HG02943 (cell line): ENCODE measurements at regions not wholly inside any gene's neighbourhood (a gene's known extent, or its start where the extent isn't known, plus 50 kb on each side); places are given as distances from the start of the nearest gene placed in this dataset.

Experiments used
- ATAC-seq: cut with Tn5 transposase; IDR thresholded peaks from one replicate; pipeline ENCODE4 v1.9.1; 2021; ENCODE audit warnings: mild to moderate bottlenecking, low read depth, moderate library complexity; ENCODE audit not compliant: unreplicated experiment

DNA sequence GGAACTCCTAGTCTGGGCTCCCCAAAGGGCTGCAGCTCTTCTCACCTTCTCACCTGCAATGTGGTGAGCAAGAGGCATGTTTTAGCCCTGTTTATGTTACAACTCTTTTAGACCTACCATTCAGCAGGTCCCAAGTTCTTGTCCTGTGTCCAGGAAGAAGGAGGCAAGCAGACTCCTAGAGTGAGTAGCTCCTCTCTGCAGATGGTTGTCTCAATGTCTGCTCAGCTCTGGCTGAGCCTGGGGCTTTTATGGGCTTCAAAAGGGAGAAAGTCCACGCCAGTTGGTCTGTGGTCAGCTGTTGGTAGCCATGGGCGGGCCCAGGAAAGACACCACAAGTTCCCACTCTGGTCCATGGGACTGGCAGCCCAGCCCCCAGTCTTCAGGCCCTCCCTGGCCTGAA is 148.1 kb upstream of the HS6ST1 start:
- ATAC-seq = no peak

DNA sequence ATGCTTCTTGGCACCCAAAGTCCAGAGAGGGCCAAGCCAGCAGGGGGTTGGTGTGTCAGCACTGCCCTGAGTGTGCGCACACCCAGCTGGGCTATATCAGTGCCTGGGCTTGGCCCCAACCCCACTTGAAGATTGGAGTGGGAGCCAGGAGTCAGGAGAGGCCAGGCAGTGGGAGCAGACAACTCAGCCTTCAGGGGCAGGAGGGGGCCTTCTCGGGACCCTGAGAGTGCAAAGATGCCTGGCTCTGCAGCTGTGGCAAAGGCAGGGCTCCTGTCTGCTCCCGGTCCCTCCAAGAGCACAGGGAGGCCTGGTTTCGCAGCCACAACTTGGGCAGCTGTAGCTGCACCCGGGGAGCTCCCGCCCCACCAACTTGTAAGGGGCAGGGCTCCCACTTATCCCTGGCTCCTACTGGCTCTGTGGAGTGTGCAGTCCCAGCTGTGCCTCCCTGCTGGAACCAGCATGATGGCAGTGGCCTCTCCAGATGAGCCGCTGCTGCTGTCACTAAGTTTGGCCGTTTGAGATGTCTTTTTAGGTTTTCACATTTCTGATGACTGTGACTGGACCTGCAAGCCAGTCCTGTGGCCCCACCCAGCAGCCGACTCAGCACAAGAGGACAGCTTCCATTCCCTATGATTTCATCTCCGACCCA is 148.8 kb upstream of the HS6ST1 start:
- no peak for ATAC-seq

DNA sequence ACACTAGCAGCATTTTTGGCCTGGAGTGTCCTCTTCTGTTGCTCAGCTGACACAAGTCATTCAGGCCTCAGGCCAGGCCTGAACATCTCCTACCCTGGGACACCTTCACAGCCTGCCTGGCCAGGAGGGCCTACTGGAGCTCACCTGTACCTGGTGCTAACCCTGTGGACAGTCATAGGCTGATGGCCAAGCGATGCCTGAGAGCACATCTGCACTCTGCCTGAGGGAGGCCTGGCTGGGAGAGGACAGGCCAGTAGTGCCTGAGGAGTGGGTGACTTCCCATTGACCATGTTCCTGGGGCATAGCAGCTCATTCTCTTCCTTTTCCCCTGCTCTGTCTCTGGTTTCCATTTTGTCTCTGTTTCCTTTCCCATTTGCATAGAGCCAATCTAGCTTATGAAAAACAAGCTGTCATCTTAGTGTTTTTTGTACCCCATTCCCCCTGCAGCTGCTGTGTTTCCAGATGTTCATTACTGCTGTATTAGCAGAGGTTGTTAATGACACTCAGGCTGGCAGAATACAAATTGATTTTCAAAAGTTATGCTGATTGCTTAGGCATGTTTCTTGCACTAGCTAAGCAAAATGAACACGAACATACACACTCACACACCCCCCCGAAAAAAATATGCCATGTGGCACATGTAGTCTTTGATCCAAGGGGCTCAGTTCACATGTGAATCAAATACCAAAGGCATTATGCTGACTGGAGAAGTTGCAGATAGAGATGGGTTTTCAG is 149.7 kb upstream of the HS6ST1 start:
- no peak for ATAC-seq

DNA sequence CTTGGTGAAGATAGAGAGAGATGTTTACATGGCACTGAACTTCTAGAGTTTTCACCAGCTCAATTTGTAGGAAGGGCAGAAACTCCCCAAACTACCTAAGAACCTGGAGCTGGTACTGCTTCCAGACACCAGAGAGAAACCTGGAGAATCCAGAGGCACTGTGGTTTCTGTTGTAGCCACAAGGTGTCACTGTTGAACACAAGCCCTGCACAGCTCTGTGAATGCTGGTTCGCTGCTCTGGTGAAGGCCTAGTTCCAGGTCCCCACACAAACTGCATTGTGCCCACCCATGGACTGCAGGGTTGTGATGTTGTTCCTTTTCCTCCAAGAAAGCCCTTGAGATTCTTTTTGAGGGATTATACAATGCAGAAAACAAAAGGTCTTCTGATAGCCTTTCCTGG is 150.5 kb upstream of the HS6ST1 start:
- no peak for ATAC-seq

DNA sequence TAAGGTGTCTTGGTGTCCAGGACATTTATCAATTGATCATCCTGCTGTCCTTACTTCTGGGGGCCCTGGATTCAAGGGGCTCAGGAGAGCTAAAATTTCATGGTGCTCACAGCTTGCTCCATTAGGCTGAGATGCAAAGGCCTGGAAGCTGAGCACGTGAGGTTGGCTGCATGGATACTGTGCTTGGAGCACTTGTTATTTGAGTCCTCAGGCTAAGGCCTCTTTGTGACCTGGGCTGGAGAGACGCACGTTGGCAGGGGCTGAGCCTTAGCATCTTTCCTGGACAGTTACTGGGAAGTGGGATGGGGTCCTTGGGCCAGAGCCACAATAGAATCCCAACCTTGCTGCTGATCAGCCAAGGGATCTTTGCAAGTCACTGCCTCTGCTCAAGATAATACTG is 151.2 kb upstream of the HS6ST1 start:
- ATAC-seq = no peak

DNA sequence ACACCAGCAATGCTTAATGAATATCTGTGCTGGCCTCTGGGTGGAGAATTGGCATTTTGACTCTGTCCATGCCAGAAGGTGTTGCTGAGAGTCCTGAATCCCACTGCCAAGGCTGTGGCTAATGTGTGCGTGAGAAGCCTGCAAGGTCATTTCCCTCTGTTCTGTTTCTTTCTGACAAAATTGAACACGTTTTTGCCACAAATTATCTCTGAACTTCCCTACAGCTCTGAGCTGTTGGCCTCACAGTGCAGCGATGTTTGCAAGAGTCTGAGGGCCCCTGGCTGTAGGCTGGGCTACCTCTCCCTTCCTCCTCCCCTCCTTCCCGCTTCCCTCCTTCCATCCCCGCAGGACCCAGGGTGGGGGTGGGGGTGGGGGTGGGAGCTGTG is 154.1 kb upstream of the HS6ST1 start:
- ATAC-seq = no peak

DNA sequence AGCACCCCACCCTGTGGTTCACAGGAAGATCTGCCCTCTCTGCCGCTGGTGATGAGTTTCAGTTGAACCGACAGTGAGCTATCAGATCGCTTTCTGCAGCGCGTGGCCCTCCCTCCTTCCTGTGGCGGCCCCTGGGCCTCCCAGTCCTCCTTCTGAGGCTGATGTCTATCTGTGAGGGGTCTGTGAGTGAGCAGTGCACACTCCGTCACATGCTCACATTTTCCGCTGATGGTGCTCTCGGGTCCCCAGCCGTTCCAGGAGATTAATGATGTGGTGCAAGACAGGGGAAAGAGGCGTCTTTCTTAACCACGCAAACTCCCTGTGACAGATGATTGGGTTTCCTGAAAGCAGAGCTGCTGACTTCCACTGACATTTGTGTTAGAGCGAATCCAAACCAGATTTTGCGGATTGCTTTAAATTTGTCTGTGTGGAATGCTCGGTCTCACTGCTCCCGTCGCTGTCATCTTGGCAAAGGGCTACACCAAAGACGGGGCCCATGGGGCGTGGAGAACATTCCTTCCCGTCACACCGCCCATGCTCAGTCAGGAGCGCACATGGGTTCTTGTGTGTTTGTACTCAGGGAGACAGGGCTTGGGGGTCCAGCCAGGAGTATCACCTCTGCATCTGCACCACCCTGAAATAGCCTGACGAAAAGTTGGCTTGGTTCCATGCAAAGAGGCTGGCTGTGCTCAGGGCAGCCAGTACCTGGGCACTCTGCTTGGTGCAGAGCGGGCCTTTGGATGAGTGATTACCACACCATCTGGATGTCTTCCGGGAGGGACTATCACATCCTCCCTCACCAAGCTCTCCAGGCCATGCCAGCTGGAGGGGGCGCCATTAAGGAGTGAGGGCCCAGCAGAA is 154.7 kb upstream of the HS6ST1 start:
- no peak for ATAC-seq

DNA sequence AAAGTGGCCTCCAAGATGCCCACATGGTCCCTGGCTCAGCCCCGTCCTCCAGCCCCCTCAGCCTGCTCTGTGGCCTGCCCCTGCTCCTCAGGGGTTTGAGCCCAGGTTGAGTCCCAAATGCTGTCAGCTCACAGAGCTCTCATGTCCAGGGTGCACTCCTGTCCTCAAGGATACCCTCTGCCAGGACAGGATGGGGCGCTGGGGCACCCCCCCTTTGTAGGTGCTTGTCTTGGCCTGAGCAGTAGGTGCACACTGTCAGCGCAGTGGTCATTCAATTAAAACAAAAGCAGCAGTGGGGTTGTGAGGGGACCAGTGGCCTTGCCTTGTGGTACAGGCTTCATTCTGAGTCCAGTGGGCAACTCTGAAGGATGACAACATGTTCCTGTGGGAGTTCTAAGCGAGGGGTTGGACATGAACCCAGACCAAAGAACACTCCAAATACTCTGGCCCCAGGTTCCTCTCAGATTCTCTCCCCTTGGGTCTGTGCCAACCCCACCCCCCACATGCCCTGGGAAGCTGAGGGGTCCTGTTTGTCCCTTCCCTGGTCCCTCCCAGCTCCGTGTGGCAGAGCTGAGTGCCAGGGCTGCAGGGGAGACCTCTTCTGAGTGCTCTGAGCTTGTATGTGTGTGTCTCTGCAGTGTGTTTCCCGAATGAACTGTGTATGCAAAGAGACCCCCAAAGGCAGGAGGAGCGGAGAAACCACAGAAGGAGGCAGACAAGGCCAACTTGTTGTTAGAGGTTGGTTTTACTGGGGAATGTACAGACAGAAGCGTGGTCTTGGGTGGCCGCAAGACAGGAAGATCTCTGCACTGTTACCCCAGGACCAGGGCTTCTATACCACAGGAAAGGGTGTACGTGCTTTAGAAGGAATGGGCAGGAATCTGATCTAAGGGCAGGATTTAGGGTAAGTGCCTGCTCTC is 155.6 kb upstream of the HS6ST1 start:
- ATAC-seq = no peak

DNA sequence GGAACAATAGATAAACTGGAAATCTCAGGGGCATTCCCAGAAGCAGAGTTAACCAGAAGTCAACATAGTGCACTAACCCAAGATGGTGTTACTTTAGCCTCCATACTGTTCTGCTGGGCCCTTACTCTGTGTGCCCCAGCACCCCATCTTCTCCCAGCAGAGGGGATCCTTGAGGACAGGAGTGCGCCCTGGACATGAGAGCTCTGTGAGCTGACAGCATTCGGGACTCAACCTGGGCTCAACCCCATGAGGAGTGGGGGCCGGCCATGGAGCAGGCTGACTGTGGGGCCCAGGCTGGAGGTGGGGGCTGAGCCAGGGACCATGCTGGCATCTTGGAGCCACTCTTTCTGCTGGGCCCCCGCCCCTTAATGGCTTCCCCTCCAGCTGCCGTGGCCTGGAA is 156.3 kb upstream of the HS6ST1 start:
- no peak for ATAC-seq

DNA sequence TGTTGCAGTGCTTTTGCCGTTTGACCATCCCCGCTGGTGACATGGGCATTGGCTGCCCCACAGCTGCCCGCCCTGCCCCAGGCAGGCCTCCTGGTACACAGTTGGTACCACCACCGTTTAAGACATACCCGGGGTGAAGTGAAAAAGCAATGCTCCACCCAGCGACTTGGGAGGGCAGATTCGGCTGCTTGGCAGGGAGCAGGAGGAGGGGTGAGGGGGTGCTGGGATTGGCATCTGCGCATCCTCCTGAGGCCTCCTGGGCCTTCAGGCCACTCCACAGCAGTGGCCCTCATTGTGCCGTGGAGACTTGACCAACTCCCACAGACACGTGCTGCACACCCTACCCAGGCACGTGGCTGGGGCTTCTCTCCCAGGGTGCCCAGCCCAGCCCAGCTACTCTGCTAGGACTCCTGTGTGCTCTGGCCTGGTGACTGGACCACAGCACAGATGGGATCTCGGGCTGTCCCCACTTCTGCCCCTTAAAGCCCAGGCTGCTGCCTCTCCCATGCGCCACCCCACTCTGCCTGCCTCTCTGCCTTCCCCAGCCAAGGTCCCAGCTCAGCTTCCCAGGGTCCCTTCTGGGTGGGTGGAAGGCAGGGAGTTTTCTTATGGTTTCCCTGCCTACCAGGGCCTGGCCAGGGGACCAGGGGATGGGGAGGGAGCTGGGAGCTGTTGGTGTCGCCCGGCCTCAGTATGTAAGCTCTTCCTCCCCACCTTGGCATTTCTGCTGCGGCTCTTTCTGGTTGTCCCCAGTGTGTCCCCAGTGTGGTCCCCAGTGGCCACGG is 157.0 kb upstream of the HS6ST1 start:
- no peak for ATAC-seq

DNA sequence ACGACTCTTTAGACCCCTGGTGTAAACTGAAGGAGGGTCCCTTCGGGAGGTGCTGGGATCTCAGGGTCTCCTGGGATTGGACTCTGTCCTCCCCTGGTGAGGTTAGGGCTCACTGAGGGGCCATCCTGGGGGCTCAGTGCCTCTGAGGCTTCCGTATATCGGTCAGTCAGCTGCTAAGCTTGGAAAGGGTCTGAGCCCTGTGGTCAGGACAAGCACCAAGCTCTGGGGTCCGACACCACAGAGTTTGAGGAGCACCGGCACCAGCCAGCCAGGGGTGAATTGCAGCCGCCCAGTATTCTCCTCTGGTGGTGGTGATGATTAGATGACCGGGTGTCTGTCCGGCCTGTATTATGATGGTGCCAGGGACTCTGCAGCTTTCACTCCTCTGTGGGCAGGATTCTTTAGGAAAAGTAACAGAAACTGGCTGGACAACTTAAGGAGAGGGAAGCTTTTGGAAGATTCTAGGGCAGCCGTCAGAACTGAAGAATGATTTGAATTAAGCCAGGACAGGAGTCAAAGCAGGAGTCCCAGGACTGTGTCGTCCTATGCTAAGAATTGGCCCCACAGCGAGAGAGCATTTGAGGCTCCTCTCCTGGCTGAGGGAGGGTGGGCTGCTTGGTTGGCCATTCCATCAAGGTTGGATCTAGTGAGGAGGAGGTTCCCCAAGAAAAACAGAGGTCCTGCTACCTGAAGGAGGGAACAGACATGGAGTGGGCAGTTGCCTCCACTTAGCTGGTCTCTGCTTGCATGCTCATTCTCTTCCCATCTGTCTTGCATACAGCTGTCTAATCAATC is 158.6 kb upstream of the HS6ST1 start:
- ATAC-seq = no peak

DNA sequence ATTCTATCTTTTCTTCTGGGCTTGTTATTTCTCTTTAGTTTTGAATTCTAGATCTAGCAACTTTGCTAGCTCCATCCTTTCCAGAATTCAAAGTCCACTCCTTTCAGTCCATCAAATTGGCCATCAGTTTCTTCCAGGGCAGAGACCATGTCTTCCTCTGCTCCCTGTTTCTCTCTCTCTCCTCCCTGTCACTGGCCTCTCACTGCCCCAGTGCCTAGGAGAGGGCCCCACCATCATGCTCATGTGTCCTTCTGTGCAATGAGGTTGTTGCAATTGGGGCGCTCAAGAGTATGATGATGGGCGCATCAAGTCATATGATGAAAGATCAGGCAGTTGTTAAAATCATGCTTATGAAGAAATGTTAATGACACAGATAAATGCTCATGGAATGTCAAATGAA is 159.2 kb upstream of the HS6ST1 start:
- no peak for ATAC-seq

DNA sequence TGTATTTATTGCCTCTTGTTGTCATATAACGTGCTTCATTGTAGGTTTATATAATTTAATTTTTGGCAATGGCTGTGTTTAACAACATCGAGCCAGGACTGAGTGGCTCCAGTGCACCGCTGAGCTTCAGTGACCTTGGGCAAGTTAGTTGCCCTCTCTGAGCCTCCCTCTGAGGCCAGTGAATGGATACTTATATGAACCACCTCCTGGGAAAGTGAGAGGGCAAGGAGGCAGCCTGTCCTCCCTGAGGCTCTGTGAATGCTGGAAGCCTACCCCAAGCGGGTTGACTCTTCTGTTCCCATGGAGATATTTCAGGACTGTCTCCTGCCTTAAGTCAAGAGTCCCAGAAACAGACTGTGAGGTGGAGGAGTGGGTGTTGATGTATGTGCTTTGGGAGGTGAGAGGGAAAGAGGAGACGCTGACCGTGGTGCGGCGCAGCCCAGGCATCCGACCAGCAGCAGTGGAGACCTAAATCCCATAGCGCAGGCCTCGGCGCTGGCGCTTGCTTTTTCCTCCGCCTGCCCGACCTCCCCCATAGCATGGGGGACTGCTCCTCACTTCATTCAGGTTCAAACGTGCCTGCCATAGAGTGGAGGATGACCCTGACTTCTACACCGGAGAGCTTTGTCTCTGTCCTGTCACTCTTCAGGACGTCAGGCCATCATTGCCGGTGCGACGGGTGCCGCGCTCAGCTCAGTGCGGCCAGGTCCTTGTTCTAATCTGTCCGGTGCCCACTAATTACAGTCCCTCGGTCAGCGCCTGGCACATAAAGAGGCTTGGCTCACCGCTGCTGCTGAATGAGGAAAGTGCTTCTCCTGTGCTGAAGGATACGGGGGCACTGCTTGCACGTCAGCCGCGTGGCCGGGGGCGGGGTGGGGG is 167.3 kb upstream of the HS6ST1 start:
- ATAC-seq = no peak

DNA sequence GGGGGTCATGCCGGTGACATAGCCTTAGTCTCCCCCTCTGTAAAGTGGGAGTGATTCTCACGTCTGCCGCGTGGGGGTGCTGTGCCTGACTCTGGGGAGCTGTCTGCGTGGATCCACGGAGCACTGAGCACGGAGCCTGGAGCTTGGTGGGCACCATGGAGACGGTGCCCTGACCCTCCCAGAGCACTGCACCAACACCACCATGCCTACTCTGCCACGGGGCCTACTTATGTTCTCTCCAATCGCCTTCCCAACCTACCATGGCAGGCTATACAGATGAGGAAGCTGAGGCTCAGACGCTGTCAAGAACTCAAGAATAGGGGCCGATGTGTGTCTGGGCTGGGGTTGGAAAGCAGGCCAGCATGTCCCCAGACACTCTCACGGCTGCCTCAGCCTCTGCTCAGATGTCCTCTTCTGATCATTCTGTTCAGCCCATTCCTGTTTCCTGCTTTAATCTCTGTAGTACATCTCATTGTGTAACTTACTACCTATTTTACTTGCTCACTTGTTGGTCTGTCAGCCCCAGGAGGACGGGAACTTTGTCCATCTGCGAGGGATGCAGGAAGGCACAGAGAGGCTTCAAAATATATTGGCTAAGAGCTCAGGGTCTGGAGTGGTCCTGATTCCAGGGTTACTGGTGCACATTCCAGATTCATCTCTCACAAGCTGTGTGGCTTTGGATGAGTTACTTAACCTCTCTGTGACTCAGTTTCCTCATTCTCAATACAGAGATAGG is 168.1 kb upstream of the HS6ST1 start:
- ATAC-seq = no peak

DNA sequence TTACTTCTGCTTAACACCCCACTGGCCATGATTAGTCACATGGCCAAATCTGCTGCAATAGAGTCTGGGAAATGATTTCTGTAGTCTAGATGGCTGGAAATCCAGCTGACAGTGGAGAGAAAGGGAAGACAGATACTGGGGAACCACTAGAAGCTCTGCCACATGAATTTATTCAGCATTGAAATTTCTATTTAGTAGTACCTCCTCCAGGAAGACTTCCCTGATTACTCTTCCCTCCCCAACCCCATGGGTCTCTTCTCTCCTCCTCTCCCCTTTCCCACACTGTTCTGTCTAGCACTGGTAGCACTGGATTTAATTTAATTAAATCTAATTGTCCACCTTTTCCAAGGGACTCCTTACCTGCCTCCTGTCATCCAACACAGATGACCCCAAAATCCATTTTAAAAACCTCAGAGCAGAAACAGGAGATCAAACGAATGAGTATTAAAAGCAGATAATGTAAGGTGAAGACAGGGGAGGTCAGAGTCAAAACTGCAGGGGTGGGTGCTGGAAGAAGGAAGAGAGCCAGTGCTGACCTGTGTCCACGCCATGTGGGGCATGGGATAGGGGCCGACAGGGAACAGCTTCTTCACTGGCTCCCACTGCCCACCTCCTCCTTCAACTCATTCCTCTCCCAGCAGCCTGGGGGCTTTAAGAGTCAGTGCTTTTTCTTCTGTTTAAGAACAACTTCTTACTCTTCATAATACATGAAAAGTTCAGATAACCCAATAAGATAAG is 169.2 kb upstream of the HS6ST1 start:
- no peak for ATAC-seq

DNA sequence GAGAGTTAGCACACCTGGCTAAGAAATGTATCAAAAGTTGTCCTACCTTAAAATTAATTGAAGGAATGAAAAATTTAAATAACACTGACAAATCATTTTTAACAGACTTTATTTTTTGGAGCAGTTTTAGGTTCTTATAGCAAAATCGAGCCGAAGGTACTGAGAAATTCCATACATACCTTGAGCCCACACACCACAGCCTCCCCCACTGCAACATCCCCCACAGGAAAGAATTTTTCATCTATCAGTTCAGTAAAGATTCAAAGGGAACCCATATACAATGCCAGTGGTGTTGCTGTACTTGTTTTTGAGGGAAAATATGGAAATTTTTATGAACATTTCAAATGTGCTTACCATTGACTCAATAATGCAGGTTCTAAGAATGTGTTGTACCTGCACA is 169.8 kb upstream of the HS6ST1 start:
- ATAC-seq = no peak
